Caco-2 (cell line): ENCODE measurements at regions not wholly inside any gene's neighbourhood (a gene's known extent, or its start where the extent isn't known, plus 50 kb on each side); places are given as distances from the start of the nearest gene placed in this dataset.

ENCODE experiments used
- BruUV-seq: library from RNA; stranded (reverse); fragments of 400-500 nt; replicated peaks from 2 replicates; lab custom pipeline; 2021; lab: Mats Ljungman, UMichigan
- CTCF ChIA-PET: fragments of 300-600 bp; sonication (Branson Sonifier 250); formaldehyde crosslinking; loops from one replicate; lab custom pipeline; 2022; ENCODE audit warnings: antibody characterized with exemption; lab: Charles Lee
- POLR2A ChIA-PET: fragments of 300-600 bp; sonication (Branson Sonifier 250); formaldehyde crosslinking; loops from one replicate; lab custom pipeline; 2022; ENCODE audit warnings: antibody characterized with exemption; lab: Charles Lee
- DNase-seq, 2 experiments: peaks; one replicate each; pipeline versions ENCODE4 v3.0.0 to v3.0.0-alpha.2; 2020 to 2022
- H3K27me3 ChIP-seq: replicated peaks from 2 replicates; pipeline ENCODE4 v1.6.0; 2011; ENCODE audit warnings: low read length; ENCODE audit not compliant: control insufficient read depth, insufficient read depth
- H3K36me3 ChIP-seq: 2 replicates; pipeline ENCODE4 v1.5.1; 2011; ENCODE audit warnings: low read length; ENCODE audit not compliant: control insufficient read depth, insufficient read depth
- H3K4me1 ChIP-seq: fragments of 250-450 bp; sonication (Bioruptor Pico); 2 replicates; pipeline ENCODE4 v1.5.1; 2020; ENCODE audit warnings: mild to moderate bottlenecking
- H3K4me3 ChIP-seq: 2 replicates; pipeline ENCODE4 v1.5.1; 2011; ENCODE audit warnings: low read depth, mild to moderate bottlenecking, control low read depth, low read length
- H3K9me3 ChIP-seq: fragments of 250-450 bp; sonication (Bioruptor Pico); 2 replicates; pipeline ENCODE4 v1.5.1; 2020; ENCODE audit warnings: mild to moderate bottlenecking, moderate library complexity
- H3K27ac Mint-ChIP-seq: one replicate; pipeline ENCODE4 v1.8.0; 2022; ENCODE audit warnings: mixed read lengths; ENCODE audit not compliant: unreplicated experiment
- H3K27me3 Mint-ChIP-seq: one replicate; pipeline ENCODE4 v1.8.0; 2022; ENCODE audit warnings: mixed read lengths; ENCODE audit not compliant: insufficient read depth, unreplicated experiment
- H3K36me3 Mint-ChIP-seq: one replicate; pipeline ENCODE4 v1.8.0; 2022; ENCODE audit warnings: mild to moderate bottlenecking, mixed read lengths; ENCODE audit not compliant: insufficient read depth, unreplicated experiment
- H3K4me1 Mint-ChIP-seq: one replicate; pipeline ENCODE4 v1.8.0; 2022; ENCODE audit warnings: low read depth, mixed read lengths; ENCODE audit not compliant: unreplicated experiment
- H3K4me3 Mint-ChIP-seq: one replicate; pipeline ENCODE4 v1.8.0; 2022; ENCODE audit warnings: mild to moderate bottlenecking, moderate library complexity, mixed read lengths; ENCODE audit not compliant: unreplicated experiment
- H3K9me3 Mint-ChIP-seq: one replicate; pipeline ENCODE4 v1.8.0; 2022; ENCODE audit warnings: mixed read lengths; ENCODE audit not compliant: unreplicated experiment
- intact Hi-C: fragments of 100-400 bp; cut with micrococcal nuclease; formaldehyde crosslinking; loops from one replicate; pipeline ENCODE4 v1.10.0; 2022; ENCODE audit not compliant: unreplicated experiment
- TF ChIP-seq, protein P1 (sequence below), 2 experiments: fragments of 200-600 bp in 1 of 2; IDR thresholded peaks; 1 replicate in 1 of 2; 2 replicates in 1 of 2; pipeline versions ENCODE4 v1.5.1 to v1.8.0; 2011 to 2022; ENCODE audit warnings: antibody characterized with exemption in 1 of 2, control low read depth in 1 of 2, inconsistent platforms in 1 of 2, low read depth in 1 of 2, low read length in 1 of 2, mild to moderate bottlenecking in 1 of 2, moderate library complexity in 1 of 2; ENCODE audit not compliant: insufficient read depth in 1 of 2, severe bottlenecking in 1 of 2, unreplicated experiment in 1 of 2

DNA sequence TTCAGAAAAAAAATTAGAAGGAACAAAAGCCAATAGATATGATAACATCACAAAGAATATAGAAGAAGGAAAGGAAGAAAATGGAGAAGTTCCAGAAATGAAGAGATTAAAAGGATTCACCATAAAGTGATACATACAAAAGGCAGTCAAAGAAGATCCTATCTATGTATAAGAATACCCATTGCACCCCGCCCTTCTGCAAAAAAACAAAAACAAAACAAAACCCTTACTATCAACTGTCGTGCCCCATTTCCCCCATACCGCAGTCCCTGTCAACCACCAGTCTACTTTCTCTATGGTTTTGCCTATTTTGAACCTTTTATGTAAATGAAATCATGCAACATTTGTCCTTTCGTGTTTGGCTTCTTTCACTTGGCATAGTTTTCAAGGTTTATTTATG lies 385.6 kb downstream of the PRDM5 start:
- Mint-ChIP-seq H3K27me3 (peaks cover 3% of the 10 kb centered on the region), H3K9me3 (no peaks in the 10 kb centered on the region), H3K27ac (no peak overlapping the region), H3K36me3 (no peaks in the 10 kb centered on the region), H3K4me1 (peaks cover 5% of the 10 kb centered on the region), H3K4me3 (no peak overlapping the region)
- POLR2A ChIA-PET: no interaction called here
- Histone ChIP-seq H3K9me3 (no peaks in the 10 kb centered on the region), H3K27me3 (no peaks in the 10 kb centered on the region), H3K4me3 (no peak overlapping the region), H3K4me1 (no peaks in the 10 kb centered on the region), H3K36me3 (no peaks in the 10 kb centered on the region)
- intact Hi-C loops: no loop called here
- no peak for DNase-seq
- CTCF ChIA-PET: no interaction called here
- no TSS peak for BruUV-seq
- TF ChIP-seq, protein P1, sequence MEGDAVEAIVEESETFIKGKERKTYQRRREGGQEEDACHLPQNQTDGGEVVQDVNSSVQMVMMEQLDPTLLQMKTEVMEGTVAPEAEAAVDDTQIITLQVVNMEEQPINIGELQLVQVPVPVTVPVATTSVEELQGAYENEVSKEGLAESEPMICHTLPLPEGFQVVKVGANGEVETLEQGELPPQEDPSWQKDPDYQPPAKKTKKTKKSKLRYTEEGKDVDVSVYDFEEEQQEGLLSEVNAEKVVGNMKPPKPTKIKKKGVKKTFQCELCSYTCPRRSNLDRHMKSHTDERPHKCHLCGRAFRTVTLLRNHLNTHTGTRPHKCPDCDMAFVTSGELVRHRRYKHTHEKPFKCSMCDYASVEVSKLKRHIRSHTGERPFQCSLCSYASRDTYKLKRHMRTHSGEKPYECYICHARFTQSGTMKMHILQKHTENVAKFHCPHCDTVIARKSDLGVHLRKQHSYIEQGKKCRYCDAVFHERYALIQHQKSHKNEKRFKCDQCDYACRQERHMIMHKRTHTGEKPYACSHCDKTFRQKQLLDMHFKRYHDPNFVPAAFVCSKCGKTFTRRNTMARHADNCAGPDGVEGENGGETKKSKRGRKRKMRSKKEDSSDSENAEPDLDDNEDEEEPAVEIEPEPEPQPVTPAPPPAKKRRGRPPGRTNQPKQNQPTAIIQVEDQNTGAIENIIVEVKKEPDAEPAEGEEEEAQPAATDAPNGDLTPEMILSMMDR (IDR thresholded peaks at IDR 0.05; ENCODE audit: insufficient read depth in 1 of 2, low read depth in 1 of 2, low read length in 1 of 2, severe bottlenecking in 1 of 2, unreplicated experiment in 1 of 2): no peak

- Mint-ChIP-seq H3K27ac (no peak overlapping the region), H3K9me3 (no peaks in the 10 kb centered on the region), H3K4me3 (no peak overlapping the region), H3K36me3 (no peaks in the 10 kb centered on the region), H3K4me1 (no peaks in the 10 kb centered on the region), H3K27me3 (peaks cover 3% of the 10 kb centered on the region)
- H3K4me1 ChIP-seq: no peaks in the 10 kb centered on the region
- H3K4me3 ChIP-seq: no peak overlapping the region
- H3K36me3 ChIP-seq: no peaks in the 10 kb centered on the region
- no peaks in the 10 kb centered on the region for H3K9me3 ChIP-seq
- no TSS peak for BruUV-seq
- intact Hi-C loops: no loop called here
- H3K27me3 ChIP-seq: no peaks in the 10 kb centered on the region
- POLR2A ChIA-PET: no interaction called here
- no peak for DNase-seq
- CTCF ChIA-PET: no interaction called here
- TF ChIP-seq, protein P1 (IDR thresholded peaks at IDR 0.05; ENCODE audit: insufficient read depth in 1 of 2, low read depth in 1 of 2, low read length in 1 of 2, severe bottlenecking in 1 of 2, unreplicated experiment in 1 of 2): no peak
Observed at GRCh38 chr4:120528428-120528827, 394.1 kb downstream of the PRDM5 start.

GRCh38 chr4:120526033-120526432 lies 396.5 kb downstream of the PRDM5 start:
- Histone ChIP-seq H3K27me3 (no peaks in the 10 kb centered on the region), H3K4me3 (no peak overlapping the region), H3K4me1 (no peaks in the 10 kb centered on the region), H3K9me3 (no peaks in the 10 kb centered on the region), H3K36me3 (no peaks in the 10 kb centered on the region)
- Mint-ChIP-seq H3K9me3 (no peaks in the 10 kb centered on the region), H3K4me3 (no peak overlapping the region), H3K4me1 (no peaks in the 10 kb centered on the region), H3K27ac (no peak overlapping the region), H3K27me3 (no peaks in the 10 kb centered on the region), H3K36me3 (no peaks in the 10 kb centered on the region)
- CTCF ChIA-PET: no interaction called here
- intact Hi-C loops: no loop called here
- no TSS peak for BruUV-seq
- no peak for DNase-seq
- TF ChIP-seq, protein P1 (IDR thresholded peaks at IDR 0.05; ENCODE audit: insufficient read depth in 1 of 2, low read depth in 1 of 2, low read length in 1 of 2, severe bottlenecking in 1 of 2, unreplicated experiment in 1 of 2): no peak
- POLR2A ChIA-PET: no interaction called here
